Astrocyte (in vitro differentiated cells and primary cell): ENCODE measurements at regions not wholly inside any gene's neighbourhood (a gene's known extent, or its start where the extent isn't known, plus 50 kb on each side); places are given as distances from the start of the nearest gene placed in this dataset.

ENCODE experiments used
- DNase-seq: peaks from one replicate; pipeline ENCODE4 v3.0.0-alpha.2; 2010; ENCODE audit warnings: low read depth
- FAIRE-seq: peaks from 2 replicates; lab custom pipeline; 2011; peaks lifted over from hg19 to GRCh38; lab: Jason Lieb, UNC
- H2AFZ ChIP-seq: 2 replicates; pipeline ENCODE4 v1.6.0; 2012; ENCODE audit warnings: low read depth, low read length, inconsistent platforms
- H3K27ac ChIP-seq: 2 replicates; pipeline ENCODE4 v1.5.1; 2011; ENCODE audit warnings: low read depth, low read length, inconsistent platforms
- H3K27me3 ChIP-seq: 2 replicates; pipeline ENCODE4 v1.6.0; 2011; ENCODE audit warnings: low read length, inconsistent platforms; ENCODE audit not compliant: insufficient read depth
- H3K36me3 ChIP-seq: 2 replicates; pipeline ENCODE4 v1.5.1; 2011; ENCODE audit warnings: low read length, inconsistent platforms; ENCODE audit not compliant: insufficient read depth
- H3K4me1 ChIP-seq: 2 replicates; pipeline ENCODE4 v1.5.1; 2011; ENCODE audit warnings: low read length, inconsistent platforms; ENCODE audit not compliant: insufficient read depth
- H3K4me2 ChIP-seq: 2 replicates; pipeline ENCODE4 v1.6.0; 2012; ENCODE audit warnings: low read length, inconsistent platforms
- H3K4me3 ChIP-seq: 2 replicates; pipeline ENCODE4 v1.5.1; 2011; ENCODE audit warnings: low read depth, mild to moderate bottlenecking, low read length, inconsistent platforms; ENCODE audit not compliant: insufficient read depth
- H3K79me2 ChIP-seq: 2 replicates; pipeline ENCODE4 v1.6.0; 2012; ENCODE audit warnings: mild to moderate bottlenecking, low read length, inconsistent platforms; ENCODE audit not compliant: insufficient read depth
- H3K9ac ChIP-seq: 2 replicates; pipeline ENCODE4 v1.6.0; 2012; ENCODE audit warnings: mild to moderate bottlenecking, low read length, inconsistent platforms
- H3K9me3 ChIP-seq: 2 replicates; pipeline ENCODE4 v1.5.1; 2012; ENCODE audit warnings: low read depth, mild to moderate bottlenecking, low read length, inconsistent platforms; ENCODE audit not compliant: insufficient read depth
- H4K20me1 ChIP-seq: 2 replicates; pipeline ENCODE4 v1.6.0; 2012; ENCODE audit warnings: low read length, inconsistent platforms; ENCODE audit not compliant: insufficient read depth
- H3K27ac Mint-ChIP-seq: one replicate; pipeline ENCODE4 v1.8.0; 2021; ENCODE audit warnings: mild to moderate bottlenecking, mixed read lengths; ENCODE audit not compliant: unreplicated experiment
- H3K27me3 Mint-ChIP-seq: one replicate; pipeline ENCODE4 v1.8.0; 2021; ENCODE audit warnings: low read depth, mixed read lengths; ENCODE audit not compliant: unreplicated experiment
- H3K36me3 Mint-ChIP-seq: one replicate; pipeline ENCODE4 v1.8.0; 2021; ENCODE audit warnings: low read depth, mixed read lengths; ENCODE audit not compliant: unreplicated experiment
- H3K4me1 Mint-ChIP-seq: one replicate; pipeline ENCODE4 v1.8.0; 2021; ENCODE audit warnings: low read depth, mixed read lengths; ENCODE audit not compliant: unreplicated experiment
- H3K4me3 Mint-ChIP-seq: one replicate; pipeline ENCODE4 v1.8.0; 2021; ENCODE audit warnings: mild to moderate bottlenecking, moderate library complexity, mixed read lengths; ENCODE audit not compliant: unreplicated experiment
- H3K9me3 Mint-ChIP-seq: one replicate; pipeline ENCODE4 v1.8.0; 2021; ENCODE audit warnings: mild to moderate bottlenecking, mixed read lengths; ENCODE audit not compliant: unreplicated experiment
- CTCF ChIP-seq: IDR thresholded peaks from 2 replicates; pipeline ENCODE4 v1.5.1; 2011; ENCODE audit warnings: low read depth, mild to moderate bottlenecking, inconsistent platforms, low read length, moderate library complexity; ENCODE audit not compliant: insufficient read depth
- EZH2 ChIP-seq: IDR thresholded peaks from 2 replicates; pipeline ENCODE4 v1.6.1; 2012; ENCODE audit warnings: mild to moderate bottlenecking, low read length, inconsistent platforms; ENCODE audit not compliant: insufficient read depth

GRCh38 chr2:60168247-60168646 lies 385.2 kb downstream of the BCL11A start:
- DNase-seq, result no peak
- H3K9me3 ChIP-seq, result peaks cover 3% of the 10 kb centered on the region
- H3K4me1 ChIP-seq, result no peaks in the 10 kb centered on the region
- H3K27ac ChIP-seq, result no peak overlapping the region
- Mint-ChIP-seq H3K4me1 (no peaks in the 10 kb centered on the region), H3K27me3 (peaks cover 10% of the 10 kb centered on the region), H3K4me3 (no peak overlapping the region), H3K36me3 (no peaks in the 10 kb centered on the region), H3K9me3 (no peaks in the 10 kb centered on the region), H3K27ac (no peak overlapping the region)
- no peaks in the 10 kb centered on the region for H3K36me3 ChIP-seq
- no peak overlapping the region for H2AFZ ChIP-seq
- H3K9ac ChIP-seq, result no peak overlapping the region
- no peak overlapping the region for H3K4me2 ChIP-seq
- no peak for FAIRE-seq
- no peak for TF ChIP-seq EZH2
- no peak for TF ChIP-seq CTCF
- H3K27me3 ChIP-seq, result no peaks in the 10 kb centered on the region
- H4K20me1 ChIP-seq, result no peaks in the 10 kb centered on the region
- H3K4me3 ChIP-seq, result no peak overlapping the region
- no peaks in the 10 kb centered on the region for H3K79me2 ChIP-seq

- peaks cover 10% of the 10 kb centered on the region for H3K27me3 Mint-ChIP-seq
- Histone ChIP-seq H2AFZ (no peak overlapping the region), H3K36me3 (no peaks in the 10 kb centered on the region), H3K27me3 (no peaks in the 10 kb centered on the region), H3K27ac (no peak overlapping the region), H3K79me2 (no peaks in the 10 kb centered on the region), H3K4me1 (no peaks in the 10 kb centered on the region), H3K9me3 (peaks cover 3% of the 10 kb centered on the region), H3K4me2 (no peak overlapping the region), H4K20me1 (no peaks in the 10 kb centered on the region), H3K4me3 (no peak overlapping the region), H3K9ac (no peak overlapping the region)
- H3K4me1 Mint-ChIP-seq, result no peaks in the 10 kb centered on the region
- H3K4me3 Mint-ChIP-seq, result no peak overlapping the region
- no peaks in the 10 kb centered on the region for H3K36me3 Mint-ChIP-seq
- TF ChIP-seq CTCF, result no peak
- no peak for TF ChIP-seq EZH2
- DNase-seq (no peak), FAIRE-seq (no peak)
- H3K9me3 Mint-ChIP-seq, result no peaks in the 10 kb centered on the region
- H3K27ac Mint-ChIP-seq, result no peak overlapping the region
These were observed 386.4 kb downstream of the BCL11A start for GRCh38 chr2:60167089-60167488.

GRCh38 chr2:60163691-60164090 lies 389.8 kb downstream of the BCL11A start:
- Histone ChIP-seq H3K36me3 (no peaks in the 10 kb centered on the region), H3K9me3 (peaks cover 3% of the 10 kb centered on the region), H3K79me2 (no peaks in the 10 kb centered on the region), H3K9ac (no peak overlapping the region), H3K4me1 (no peaks in the 10 kb centered on the region), H4K20me1 (no peaks in the 10 kb centered on the region), H3K4me2 (no peak overlapping the region), H2AFZ (no peak overlapping the region), H3K27ac (no peak overlapping the region), H3K27me3 (no peaks in the 10 kb centered on the region), H3K4me3 (no peak overlapping the region)
- FAIRE-seq (no peak), DNase-seq (no peak)
- no peak overlapping the region for H3K4me3 Mint-ChIP-seq
- H3K27me3 Mint-ChIP-seq, result peaks cover 12% of the 10 kb centered on the region
- H3K36me3 Mint-ChIP-seq, result no peaks in the 10 kb centered on the region
- no peak for TF ChIP-seq EZH2
- no peak for TF ChIP-seq CTCF
- H3K27ac Mint-ChIP-seq, result no peak overlapping the region
- no peaks in the 10 kb centered on the region for H3K4me1 Mint-ChIP-seq
- no peaks in the 10 kb centered on the region for H3K9me3 Mint-ChIP-seq
